GM04503 (cell line): ENCODE measurements at regions not wholly inside any gene's neighbourhood (a gene's known extent, or its start where the extent isn't known, plus 50 kb on each side); places are given as distances from the start of the nearest gene placed in this dataset.
A peak's percentile ranks its signal among the peaks of the same experiment; 100 is the strongest.
"Not testable (repeated sequence)": the region's sequence is repeated elsewhere in the genome, so short reads cannot be mapped to it uniquely, and the experiment has no call there.

Experiments
- DNase-seq: peaks from one replicate; pipeline ENCODE4 v3.0.0-alpha.2; 2012; ENCODE audit warnings: low read depth

DNA sequence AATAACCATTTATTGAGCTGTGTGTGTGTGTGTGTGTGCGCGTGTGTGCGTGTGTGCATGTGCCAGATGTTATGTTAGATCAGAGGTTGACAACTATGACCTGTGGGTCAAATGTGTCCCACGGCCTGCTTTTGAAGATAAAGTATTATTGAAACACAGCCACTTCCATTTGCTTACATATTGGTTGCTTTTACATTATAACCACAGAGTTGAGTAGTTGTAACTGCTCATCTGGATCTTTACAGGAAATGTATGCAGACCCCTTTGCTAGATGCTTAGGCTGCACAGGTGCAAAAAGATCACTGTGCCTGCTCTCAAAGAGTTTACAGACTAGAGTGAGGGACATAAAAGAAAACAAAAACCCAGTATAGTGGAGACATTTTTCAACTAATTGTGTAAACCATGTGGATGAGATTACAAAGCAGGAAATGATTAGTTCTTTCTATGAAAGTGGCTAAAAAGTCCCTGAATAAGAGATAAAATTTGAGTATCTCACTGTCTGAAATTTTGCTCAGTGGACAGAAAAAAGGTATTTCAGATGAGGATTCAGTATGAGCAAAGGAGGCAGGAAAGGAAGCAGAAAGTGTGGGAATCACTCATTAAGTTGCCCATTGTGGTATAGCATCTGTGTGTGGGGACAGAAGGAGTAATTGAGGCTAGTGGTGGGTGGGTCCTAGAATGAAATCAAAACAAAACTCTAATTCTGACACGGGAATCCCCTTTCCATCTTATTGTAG, 188.4 kb downstream of the PAH start:
- no peak for DNase-seq

DNA sequence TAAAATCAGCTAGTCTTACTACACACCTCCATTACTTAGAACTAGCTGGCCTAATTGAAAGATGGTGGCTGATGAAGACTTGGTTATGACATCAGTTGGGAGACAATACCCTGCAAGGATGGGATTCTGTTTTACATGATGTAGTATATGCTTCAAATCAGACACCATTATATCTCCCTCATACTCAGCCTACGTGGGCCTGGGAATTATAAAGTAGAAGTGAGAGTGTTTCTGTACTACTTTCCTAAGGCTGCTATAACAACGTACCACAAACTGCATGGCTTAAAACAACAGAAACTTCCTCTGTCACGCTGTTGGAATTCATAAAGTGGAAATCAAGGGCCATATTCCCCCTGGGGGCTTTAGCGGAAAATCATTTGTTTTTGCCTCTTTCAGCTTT, 190.4 kb downstream of the PAH start:
- no peak for DNase-seq

DNA sequence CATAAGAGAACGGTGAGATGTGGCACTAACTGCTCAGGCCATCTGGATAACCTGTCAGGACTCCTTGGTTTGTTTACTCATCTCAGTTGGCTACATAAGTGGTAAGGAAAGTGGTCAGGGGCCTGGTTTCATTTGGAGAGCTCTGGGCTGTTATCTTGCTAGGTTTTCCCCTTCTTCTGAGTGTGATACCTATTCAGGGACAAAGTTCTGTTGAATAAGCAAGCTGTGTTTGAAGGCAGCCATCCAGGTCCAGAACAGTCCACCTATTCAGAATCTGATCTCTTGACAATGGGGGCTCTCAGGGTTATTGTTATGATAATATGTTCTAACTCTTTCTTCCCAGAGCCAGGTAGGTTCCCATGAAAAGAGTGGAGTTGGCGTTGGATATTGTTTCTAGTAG, 194.9 kb downstream of the PAH start:
- no peak for DNase-seq

DNA sequence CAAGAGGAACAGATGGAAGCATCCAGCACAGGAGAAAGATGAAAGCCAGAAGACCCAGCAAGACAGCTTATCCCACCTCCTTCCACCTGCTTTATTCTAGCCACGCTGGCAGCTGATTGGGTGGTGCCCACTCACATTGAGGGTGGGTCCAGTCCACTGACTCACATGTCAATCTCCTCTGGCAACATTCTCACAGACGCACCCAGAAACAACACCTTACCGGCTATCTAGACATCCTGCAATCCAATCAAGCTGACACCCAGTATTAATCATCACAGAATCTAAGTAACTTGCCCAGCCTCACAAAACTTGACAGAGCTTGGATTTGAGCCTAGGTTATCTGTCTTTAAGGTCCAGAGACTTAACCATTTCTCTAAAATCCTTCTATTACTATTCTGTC, 208.9 kb downstream of the PAH start:
- DNase-seq, result no peak

DNA sequence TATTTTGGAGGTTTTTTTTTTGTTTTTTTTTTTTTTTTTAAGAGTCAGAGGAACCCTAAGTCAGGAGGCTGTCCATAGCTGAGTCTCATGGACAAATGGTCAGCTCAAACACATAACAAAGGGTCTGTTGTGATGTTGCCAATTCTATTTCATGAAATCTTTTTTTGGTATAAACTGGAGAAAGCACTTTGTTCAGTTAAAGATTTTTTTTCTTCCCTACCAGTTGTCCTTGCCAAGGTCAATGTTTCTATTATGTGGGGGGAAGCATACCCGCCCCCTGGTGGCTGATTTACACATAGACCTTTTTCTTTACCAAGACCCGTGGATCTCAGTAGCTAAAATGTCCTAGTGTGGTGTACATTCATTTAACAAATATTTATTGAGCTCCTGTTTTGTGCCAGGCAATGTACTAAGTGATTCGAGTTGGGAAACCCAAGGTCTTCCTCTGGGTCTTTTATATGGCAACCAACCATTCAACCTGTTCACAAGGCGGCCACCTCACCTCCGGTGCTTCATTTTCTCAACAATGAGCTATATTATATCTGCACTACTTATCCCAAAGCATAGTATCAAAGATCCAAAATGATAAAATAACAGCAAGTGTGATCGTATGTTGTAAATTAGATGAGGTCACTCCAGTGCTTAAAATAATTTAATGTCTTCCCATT, 214.5 kb downstream of the PAH start:
- DNase-seq, result peak; percentile 25

DNA sequence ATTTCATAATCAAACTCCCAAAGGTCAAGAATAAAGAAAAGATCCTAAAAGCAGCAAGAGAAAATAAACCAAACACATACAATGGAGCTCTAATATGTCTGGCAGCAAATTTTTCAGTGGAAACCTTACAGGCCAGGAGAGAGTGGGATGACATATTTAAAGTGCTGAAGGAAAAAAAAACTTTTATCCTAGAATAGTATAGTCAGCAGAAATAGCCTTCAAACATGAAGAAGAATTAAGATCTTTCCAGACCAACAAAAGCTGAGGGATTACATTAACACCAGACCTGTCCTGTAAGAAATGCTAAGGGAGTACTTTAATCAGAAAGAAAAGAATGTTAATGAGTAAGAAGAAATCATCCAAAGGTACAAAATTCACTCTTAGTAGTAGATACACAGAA, 215.7 kb upstream of the IGF1 start:
- DNase-seq, result no peak

DNA sequence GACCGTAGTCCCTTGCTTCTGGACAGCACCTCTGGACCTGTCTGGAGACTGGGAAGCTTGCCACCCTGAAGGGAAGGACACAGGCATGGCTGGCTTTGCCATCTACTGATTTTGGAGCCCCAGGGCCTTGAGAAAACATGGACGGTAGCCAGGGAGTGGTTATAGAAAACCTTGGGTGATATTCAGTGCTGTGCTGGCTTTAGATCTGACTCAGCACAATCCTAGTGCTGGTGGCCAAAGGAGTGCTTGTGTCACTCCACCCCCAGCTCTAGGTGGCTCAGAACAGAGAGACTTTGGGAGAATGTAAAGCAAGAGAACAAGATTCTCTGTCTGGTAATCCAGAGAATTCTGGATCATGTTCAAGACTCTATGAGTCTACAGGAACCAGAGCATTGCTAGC, 214.5 kb upstream of the IGF1 start:
- no peak for DNase-seq

DNA sequence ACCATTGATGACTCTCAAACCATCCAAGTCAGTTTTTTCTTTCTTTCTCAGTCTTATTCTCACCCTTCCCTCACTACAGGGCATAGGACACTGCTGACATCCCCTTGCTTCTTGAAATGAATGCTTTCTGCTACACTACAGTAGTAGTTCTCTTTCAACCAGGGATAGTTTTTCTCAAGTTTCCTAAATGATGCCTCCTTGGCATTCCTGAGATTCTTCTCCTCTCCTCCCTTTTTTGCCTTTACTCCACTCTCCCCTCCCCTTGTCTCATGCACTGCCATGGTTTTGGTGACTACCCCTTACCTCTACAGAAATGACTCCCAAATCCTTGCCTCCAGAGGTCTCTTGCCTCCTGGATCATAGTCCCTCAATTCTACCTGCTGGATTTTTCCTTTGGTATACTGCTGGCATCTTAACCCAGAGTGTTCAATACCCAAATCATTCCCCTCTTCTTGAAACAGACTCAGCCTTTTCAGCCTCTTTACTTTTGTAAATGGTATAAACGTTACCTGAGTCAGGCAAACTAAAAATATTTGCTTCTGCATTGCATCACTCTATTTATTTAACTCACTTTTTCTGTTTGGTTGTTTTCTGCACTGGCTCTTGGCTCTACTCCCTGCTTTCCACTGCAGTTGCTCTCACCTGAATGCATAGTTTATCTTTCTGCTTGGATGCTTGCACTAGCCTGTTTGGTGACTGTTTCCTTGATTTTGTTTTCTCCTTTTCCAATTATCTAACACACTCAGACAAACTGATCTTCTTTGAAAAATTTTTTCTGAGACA, 211.6 kb upstream of the IGF1 start:
- DNase-seq, result no peak

DNA sequence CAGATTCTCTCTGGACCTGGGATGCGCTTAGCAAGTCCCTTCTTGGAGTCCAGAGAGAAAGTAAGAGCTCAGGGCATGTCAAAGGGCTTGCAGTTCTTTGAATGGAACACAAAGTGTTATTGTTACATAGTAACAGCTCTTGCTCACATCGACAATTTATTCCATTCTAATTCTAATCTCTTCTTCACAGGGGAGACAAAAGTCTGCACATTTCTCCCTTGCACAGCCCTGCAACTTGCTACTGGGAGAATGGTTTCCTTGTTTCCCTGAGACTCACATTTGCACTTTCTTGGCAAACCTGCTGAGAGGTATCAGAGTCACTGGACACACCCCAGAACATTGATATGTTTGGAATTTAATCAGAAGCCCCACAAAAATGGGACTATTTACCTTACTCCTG, 209.9 kb upstream of the IGF1 start:
- no peak for DNase-seq

DNA sequence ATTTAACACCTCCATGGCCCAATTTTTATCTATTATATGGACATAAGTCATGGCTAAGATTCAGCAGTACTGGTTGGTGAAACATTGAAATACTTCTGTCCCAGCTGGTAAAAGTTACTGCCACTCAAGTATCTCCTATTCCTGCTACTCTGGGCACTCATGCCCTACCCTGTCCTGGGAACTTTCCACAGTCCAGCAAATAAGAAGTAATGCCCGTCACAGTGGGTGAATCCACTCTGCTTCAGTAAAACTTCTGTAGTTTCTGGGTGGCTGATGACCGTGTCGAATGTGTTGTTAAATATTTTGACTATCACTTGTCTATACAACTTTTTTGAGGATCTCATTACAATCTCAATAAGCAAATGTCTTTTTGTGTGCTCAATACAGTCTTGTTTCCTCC, 209.3 kb upstream of the IGF1 start:
- no peak for DNase-seq

DNA sequence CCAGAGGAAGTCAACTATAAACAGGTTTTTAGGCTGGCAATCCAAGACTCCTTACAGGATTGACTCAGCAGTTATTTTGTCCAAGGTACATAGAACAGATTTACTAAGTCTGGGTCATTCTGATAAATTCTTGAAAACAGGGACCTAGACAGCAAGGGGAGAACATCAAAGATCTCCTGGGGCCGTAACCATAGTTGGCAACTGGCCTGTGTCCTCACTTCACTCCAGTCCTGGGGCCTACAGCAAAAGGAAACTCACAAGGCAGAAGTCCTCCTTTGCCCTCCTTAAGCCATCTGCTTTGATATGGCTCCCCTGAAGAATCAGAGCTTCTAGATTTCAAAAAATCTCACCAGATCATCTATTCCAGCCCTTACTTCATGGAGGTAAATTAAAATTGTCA, 207.2 kb upstream of the IGF1 start:
- no peak for DNase-seq

DNA sequence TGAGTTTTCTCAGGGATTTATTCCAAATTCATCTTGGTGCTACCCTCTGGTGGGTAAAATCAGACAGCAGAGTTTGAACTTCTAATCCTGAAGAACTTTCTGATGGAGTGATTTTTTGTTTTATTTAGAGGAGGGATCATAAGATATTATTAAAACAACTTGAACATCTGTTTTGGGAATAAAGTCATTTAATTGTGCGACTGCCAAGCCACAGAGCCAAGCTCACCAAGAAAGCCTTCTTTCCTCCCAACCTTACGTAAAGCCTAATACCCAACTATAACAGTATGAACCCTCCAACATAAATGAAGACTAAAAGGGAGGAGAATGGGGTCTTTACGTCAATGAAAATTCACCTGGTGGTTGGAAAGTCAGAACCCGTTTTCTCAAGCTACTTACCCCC, 205.5 kb upstream of the IGF1 start:
- no peak for DNase-seq

DNA sequence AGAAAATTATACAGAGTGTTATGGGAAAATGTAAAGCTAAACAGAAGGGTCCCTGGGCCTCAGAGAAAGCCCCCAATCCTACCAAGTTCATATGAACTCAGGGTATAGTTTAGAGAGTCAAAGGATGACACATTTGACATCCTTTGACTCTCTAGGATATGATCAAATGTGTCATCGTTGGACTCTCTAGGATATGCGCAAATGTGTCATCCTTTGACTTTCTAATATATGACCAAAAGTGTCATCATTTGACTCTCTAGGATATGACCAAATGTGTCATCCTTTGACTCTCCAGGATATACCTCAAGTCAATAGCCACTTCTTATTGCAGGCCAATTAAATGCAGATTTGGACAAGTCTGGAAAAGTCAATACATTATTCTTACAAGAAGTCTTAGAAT, 204.8 kb upstream of the IGF1 start:
- DNase-seq, result no peak

DNA sequence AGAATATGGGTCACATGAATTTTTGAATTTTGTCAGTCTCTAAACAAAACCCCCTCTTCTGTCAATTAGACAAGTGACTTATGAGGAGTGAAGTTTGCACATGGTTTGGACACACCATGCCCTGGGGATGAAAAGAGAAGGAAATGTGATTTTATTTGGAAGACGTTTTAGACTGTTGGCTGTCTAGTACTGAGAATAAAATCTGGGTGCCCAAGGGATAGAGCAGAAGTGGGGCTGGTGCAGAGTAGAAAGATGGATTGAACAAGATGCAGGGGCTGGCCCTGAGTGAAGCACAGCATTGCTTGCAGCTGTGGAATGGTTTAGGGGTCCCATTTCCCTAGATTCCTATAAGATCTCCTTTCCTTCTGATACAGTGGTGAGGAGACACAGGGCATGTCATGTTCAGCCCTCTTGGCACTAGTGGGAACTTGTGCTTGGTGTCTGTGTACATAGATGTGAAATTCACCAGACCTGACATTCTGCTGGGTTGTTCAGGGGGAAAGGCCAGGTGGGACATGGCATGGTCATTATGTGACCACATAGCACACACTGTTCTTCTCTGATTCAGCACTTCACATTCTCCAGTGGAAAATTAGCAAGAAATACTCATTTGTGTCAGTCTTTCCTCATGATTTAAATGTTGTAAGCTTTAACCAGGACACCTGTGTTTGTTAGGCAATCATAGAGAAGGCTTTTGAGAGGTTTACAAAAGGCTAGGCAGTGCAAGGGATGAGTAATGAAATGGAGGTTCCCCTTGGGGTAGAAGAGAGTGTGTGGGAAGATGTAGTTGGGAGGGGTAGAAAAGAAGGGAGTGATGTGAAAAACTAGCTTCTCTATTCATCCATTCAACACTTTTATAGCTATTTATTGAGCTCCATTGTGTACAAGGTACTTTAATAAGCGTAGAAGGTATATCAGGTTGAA, 202.3 kb upstream of the IGF1 start:
- no peak for DNase-seq

DNA sequence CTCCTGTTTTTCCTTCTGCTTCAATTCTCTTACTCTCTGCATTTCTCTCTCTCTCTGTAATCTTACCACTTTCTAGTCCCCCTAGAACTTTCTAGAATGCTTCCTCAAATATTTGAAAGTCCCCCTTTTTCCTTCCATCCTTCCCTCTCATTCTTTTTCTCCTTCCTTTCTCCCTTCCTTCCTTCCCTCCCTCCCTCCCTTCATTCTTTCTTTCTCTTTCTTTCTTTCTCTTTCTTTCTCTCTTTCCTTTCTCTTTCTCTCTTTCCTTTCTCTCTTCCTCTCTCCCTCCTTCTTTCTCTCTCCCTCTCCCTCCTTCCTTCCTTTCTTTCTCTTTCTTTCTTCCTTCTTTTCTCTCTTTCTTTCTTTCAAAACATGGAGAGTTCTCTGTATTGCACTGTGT, 201.4 kb upstream of the IGF1 start:
- DNase-seq, result no peak

DNA sequence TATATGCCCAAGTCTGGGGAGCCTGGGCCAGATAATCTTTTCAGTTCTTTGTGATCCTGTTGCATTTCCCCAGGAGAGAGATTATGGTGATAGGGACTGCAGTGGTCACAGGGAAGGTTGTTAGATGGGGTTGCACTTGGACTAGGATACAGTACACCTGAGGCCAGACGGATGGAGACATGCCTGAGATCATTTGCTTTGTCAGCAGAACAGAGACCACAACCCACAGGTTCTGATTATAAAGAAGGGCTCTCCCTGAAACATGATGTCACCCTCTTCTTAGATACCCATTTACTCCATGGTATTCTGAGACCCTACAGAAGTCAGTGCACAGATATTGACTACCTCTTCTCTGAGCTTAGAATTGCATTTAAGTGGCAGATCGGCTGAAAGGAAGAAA, 200.9 kb upstream of the IGF1 start:
- DNase-seq, result no peak

DNA sequence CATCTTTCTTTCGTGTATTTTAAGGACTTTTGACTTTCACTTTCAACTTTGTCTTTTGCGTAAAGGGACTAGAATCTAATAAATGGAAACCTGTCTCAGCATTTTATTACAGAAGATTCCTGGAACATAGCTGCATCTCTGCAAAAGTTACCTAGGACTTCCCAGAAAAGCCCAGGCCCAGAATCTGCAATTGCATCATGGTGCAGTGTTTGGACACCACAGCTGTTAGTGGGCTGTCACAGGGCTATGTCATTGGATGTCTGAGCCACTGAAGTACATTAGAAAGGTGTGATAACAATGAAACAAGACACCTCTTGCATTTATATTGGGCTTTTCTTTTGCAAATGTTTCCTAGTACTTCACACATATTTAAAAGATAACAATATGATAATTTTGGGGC, 199.9 kb upstream of the IGF1 start:
- no peak for DNase-seq

DNA sequence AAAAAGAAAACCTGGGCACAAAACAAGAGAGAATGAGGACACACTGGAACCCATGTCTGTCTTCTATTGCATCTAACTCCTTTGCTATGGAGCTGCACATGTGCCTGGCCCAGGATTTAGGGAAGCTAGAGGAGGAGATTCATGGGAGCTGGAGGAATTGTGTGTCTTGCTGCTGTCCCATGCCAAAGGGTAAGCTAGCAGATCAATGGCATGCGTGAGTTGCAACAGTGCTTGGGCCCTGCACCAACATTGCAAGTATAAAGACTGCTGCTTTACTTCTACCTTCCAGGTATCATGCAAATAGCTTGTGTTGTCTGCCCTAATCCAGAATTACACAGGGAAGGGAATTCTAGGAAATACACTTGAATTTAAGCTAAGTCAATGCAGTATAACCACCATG, 196.4 kb upstream of the IGF1 start:
- DNase-seq, result no peak

DNA sequence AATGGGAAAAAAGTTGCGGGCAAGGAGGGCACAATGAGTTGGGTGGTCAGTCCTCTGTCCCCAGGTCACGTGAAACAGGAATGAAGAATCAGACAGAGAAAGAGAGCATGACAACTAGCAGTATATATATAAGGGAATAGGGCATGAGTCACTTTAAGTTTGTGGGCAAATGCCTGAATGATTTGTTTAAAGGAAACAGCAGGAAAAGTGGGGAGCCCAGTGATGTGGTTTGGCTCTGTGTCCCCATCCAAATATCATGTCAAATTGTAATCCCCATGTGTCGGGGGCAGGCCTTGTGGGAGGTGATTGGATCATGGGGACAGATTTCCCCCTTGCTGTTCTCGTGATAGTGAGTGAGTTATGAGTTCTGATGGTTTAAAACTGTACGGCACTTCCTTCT, 195.3 kb upstream of the IGF1 start:
- no peak for DNase-seq

DNA sequence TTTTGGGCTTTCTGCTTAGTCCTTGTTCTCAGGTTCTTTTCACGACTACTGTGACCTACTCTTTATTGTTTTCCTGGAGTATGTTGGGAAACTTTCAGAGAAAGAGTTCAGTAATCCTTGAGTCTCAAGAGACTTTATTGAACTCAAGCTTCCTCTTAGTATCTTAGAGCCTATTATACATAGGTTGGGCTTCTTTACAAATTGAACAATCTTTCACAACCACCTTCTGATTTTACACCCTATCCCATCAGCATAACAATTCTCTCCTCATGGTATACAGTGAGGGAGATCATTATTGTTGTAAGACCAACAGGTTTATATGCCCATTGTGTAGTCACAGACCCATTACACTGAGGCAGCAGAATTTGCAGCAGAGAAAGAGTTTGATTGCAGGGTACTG, 193.2 kb upstream of the IGF1 start:
- DNase-seq, result no peak

DNA sequence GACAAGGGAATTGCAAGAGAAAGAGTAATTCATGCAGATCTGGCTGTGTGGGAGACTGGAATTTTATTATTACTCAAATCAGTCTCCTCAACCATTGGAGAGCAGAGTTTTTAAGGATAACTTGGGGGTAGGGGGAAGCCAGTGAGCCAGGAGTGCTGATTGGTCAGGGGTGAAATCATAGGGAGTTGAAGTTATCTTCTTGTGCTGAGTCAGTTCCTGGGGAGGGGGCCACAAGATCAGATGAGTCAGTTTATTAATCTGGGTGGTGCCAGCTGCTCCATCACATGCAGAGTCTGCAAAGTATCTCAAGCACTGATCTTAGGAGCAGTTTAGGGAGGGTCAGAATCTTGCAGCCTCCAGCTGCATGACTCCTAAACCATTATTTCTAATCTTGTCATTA, 191.8 kb upstream of the IGF1 start:
- not testable (repeated sequence) for DNase-seq

DNA sequence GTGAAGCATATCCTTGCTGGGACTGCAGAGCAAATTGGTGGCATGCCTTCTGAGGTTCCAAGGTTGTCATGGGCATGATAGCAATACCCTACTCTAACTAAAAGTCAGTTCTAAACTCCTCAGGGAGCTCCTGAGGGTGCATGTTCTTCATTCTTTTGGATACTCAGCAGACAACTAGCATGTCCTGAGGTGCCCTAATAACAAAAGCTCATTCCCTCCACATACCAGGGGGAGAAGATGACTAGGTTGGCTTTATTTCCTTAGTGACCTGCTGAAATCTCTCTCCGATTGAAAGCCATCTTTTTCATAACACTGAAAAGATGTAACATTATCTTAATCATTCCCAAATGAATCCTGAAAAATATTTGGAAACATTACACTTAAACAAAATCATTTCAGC, 188.7 kb upstream of the IGF1 start:
- no peak for DNase-seq
